OCI-LY7 (cell line): ENCODE measurements at regions not wholly inside any gene's neighbourhood (a gene's known extent, or its start where the extent isn't known, plus 50 kb on each side); places are given as distances from the start of the nearest gene placed in this dataset.

Source experiments
- EZH2phosphoT487 ChIP-seq: fragments of 200-600 bp; sonication (generic); IDR thresholded peaks from 2 replicates; pipeline ENCODE4 v1.6.1; 2018; ENCODE audit warnings: low read depth, borderline replicate concordance, mild to moderate bottlenecking, mixed run types, antibody characterized with exemption, low read length, moderate library complexity, mixed read lengths
- TF ChIP-seq, protein P1 (sequence below): fragments of 200-600 bp; sonication (generic); conservative IDR thresholded peaks from 2 replicates; pipeline ENCODE4 v1.5.1; 2014; ENCODE audit warnings: mild to moderate bottlenecking, antibody characterized with exemption, low read length, moderate library complexity, mixed read lengths

DNA sequence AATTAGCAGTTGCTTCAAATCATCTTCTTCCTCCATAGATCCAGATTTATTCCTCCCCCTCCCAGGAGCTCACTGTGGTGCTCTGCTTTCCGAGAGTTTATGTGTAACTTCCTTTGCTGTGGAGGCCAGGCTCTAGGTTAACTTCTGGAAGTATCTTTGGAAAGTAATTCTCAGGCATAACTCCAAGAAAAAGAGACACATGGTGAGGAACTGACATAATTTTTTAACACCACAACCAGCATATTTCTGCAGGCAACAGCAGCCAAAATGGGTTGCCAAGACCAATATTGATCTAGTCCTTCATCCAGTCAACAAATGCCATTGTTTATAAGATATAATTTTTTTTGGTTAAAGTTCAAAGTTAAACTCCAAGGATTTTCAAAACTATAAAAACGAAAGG, 114.5 kb upstream of the RBPJ start:
- TF ChIP-seq, protein P1, sequence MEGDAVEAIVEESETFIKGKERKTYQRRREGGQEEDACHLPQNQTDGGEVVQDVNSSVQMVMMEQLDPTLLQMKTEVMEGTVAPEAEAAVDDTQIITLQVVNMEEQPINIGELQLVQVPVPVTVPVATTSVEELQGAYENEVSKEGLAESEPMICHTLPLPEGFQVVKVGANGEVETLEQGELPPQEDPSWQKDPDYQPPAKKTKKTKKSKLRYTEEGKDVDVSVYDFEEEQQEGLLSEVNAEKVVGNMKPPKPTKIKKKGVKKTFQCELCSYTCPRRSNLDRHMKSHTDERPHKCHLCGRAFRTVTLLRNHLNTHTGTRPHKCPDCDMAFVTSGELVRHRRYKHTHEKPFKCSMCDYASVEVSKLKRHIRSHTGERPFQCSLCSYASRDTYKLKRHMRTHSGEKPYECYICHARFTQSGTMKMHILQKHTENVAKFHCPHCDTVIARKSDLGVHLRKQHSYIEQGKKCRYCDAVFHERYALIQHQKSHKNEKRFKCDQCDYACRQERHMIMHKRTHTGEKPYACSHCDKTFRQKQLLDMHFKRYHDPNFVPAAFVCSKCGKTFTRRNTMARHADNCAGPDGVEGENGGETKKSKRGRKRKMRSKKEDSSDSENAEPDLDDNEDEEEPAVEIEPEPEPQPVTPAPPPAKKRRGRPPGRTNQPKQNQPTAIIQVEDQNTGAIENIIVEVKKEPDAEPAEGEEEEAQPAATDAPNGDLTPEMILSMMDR: no peak
- no peak for TF ChIP-seq EZH2phosphoT487
